Neural cell (in vitro differentiated cells): ENCODE measurements at regions not wholly inside any gene's neighbourhood (a gene's known extent, or its start where the extent isn't known, plus 50 kb on each side); places are given as distances from the start of the nearest gene placed in this dataset.

ENCODE experiments used
- H2AFZ ChIP-seq: fragments of 200-600, 300-800 bp; sonication (generic), shearing (Covaris generic); 2 replicates; pipeline ENCODE4 v1.6.0; 2014; ENCODE audit warnings: low read depth, mild to moderate bottlenecking, antibody characterized with exemption, low read length, moderate library complexity
- H3F3A ChIP-seq: fragments of 200-600 bp; shearing (Covaris generic); 2 replicates; pipeline ENCODE4 v1.6.1; 2016; ENCODE audit warnings: mild to moderate bottlenecking, moderate library complexity, mixed read lengths, antibody characterized with exemption, low read length; ENCODE audit not compliant: insufficient read depth, poor library complexity, severe bottlenecking
- H3K27ac ChIP-seq: fragments of 200-600, 300-800 bp; sonication (generic), shearing (Covaris generic); 2 replicates; pipeline ENCODE4 v1.5.1; 2014; ENCODE audit warnings: mild to moderate bottlenecking, low read length, moderate library complexity
- H3K27me3 ChIP-seq: fragments of 300-800, 200-600 bp; sonication (generic), shearing (Covaris generic); 2 replicates; pipeline ENCODE4 v1.6.0; 2014; ENCODE audit warnings: mild to moderate bottlenecking, low read depth, low read length, moderate library complexity; ENCODE audit not compliant: insufficient read depth
- H3K36me3 ChIP-seq: fragments of 300-800, 200-600 bp; sonication (generic), shearing (Covaris generic); 2 replicates; pipeline ENCODE4 v1.5.1; 2014; ENCODE audit warnings: mild to moderate bottlenecking, antibody characterized with exemption, low read length, moderate library complexity; ENCODE audit not compliant: insufficient read depth
- H3K4me2 ChIP-seq: fragments of 300-800, 200-600 bp; sonication (generic), shearing (Covaris generic); 2 replicates; pipeline ENCODE4 v1.6.0; 2014; ENCODE audit warnings: mild to moderate bottlenecking, low read length
- H3K4me3 ChIP-seq: fragments of 300-800, 200-600 bp; sonication (generic), shearing (Covaris generic); 2 replicates; pipeline ENCODE4 v1.5.1; 2014; ENCODE audit warnings: mild to moderate bottlenecking, low read length, moderate library complexity
- H3K79me2 ChIP-seq: fragments of 200-600 bp; shearing (Covaris generic); replicated peaks from 2 replicates; pipeline ENCODE4 v1.6.0; 2014; ENCODE audit warnings: mild to moderate bottlenecking, low read length, moderate library complexity; ENCODE audit not compliant: insufficient read depth
- H3K9ac ChIP-seq: fragments of 300-800, 200-600 bp; sonication (generic), shearing (Covaris generic); 2 replicates; pipeline ENCODE4 v1.6.1; 2016; ENCODE audit warnings: mild to moderate bottlenecking, low read length, mixed read lengths
- H3K9me2 ChIP-seq: fragments of 200-600 bp; shearing (Covaris generic); 2 replicates; pipeline ENCODE4 v1.6.1; 2016; ENCODE audit warnings: mild to moderate bottlenecking, low read length, mixed read lengths; ENCODE audit not compliant: insufficient read depth
- H3K9me3 ChIP-seq: fragments of 200-600, 300-800 bp; sonication (generic), shearing (Covaris generic); 2 replicates; pipeline ENCODE4 v1.6.1; 2016; ENCODE audit warnings: mild to moderate bottlenecking, mixed run types, low read length, moderate library complexity, mixed read lengths
- H4K20me1 ChIP-seq: fragments of 200-600 bp; shearing (Covaris generic); 2 replicates; pipeline ENCODE4 v1.6.1; 2016; ENCODE audit warnings: mild to moderate bottlenecking, mixed run types; ENCODE audit not compliant: insufficient read depth
- CTCF ChIP-seq: fragments of 450-650 bp; IDR thresholded peaks from 2 replicates; pipeline ENCODE4 v1.5.1; 2014; ENCODE audit warnings: antibody characterized with exemption, mild to moderate bottlenecking, moderate library complexity; ENCODE audit not compliant: poor library complexity, severe bottlenecking
- EP300 ChIP-seq: fragments of 450-650 bp; conservative IDR thresholded peaks from 2 replicates; pipeline ENCODE4 v1.6.1; 2014; ENCODE audit warnings: antibody characterized with exemption, mild to moderate bottlenecking, moderate library complexity; ENCODE audit not compliant: poor library complexity, severe bottlenecking
- EZH2 ChIP-seq: fragments of 200-600, 300-800 bp; shearing (Covaris generic), sonication (generic); IDR thresholded peaks from 2 replicates; pipeline ENCODE4 v1.6.1; 2014; ENCODE audit warnings: antibody characterized with exemption, low read length, borderline replicate concordance, mild to moderate bottlenecking; ENCODE audit not compliant: insufficient read depth, poor library complexity, severe bottlenecking
- MXI1 ChIP-seq: fragments of 450-650 bp; conservative IDR thresholded peaks from 2 replicates; pipeline ENCODE4 v1.6.1; 2014; ENCODE audit warnings: antibody characterized with exemption, mild to moderate bottlenecking; ENCODE audit not compliant: poor library complexity, severe bottlenecking
- POLR2AphosphoS5 ChIP-seq: IDR thresholded peaks from 2 replicates; pipeline ENCODE4 v1.6.1; 2012
- RAD21 ChIP-seq: fragments of 450-650 bp; conservative IDR thresholded peaks from 2 replicates; pipeline ENCODE4 v1.6.1; 2014; ENCODE audit warnings: antibody characterized with exemption, mild to moderate bottlenecking, moderate library complexity
- REST ChIP-seq: IDR thresholded peaks from 2 replicates; pipeline ENCODE4 v1.6.1; 2012; ENCODE audit warnings: borderline replicate concordance
- SMC3 ChIP-seq: fragments of 450-650 bp; conservative IDR thresholded peaks from 2 replicates; pipeline ENCODE4 v1.6.1; 2014; ENCODE audit warnings: antibody characterized with exemption, mild to moderate bottlenecking, moderate library complexity; ENCODE audit not compliant: poor library complexity
- TAF1 ChIP-seq: IDR thresholded peaks from 2 replicates; pipeline ENCODE4 v1.6.1; 2012; ENCODE audit warnings: low read depth

GRCh38 chr5:2991884-2992283 lies 240.4 kb upstream of the IRX2 start:
- TF ChIP-seq EZH2: no peak
- no peak for TF ChIP-seq MXI1
- no peak for TF ChIP-seq EP300
- no peak for TF ChIP-seq CTCF
- TF ChIP-seq POLR2AphosphoS5: no peak
- no peak for TF ChIP-seq REST
- no peak for TF ChIP-seq SMC3
- TF ChIP-seq RAD21: no peak
- Histone ChIP-seq H3K27me3 (no peaks in the 10 kb centered on the region), H3K4me2 (no peak overlapping the region), H3K36me3 (no peaks in the 10 kb centered on the region), H3K9me3 (no peaks in the 10 kb centered on the region), H2AFZ (no peak overlapping the region), H3K4me3 (no peak overlapping the region), H3K9ac (no peak overlapping the region), H3K9me2 (no peaks in the 10 kb centered on the region), H3F3A (no peaks in the 10 kb centered on the region), H4K20me1 (no peaks in the 10 kb centered on the region), H3K79me2 (no peaks in the 10 kb centered on the region), H3K27ac (no peak overlapping the region)

GRCh38 chr5:2989517-2989916 lies 238.0 kb upstream of the IRX2 start:
- Histone ChIP-seq H3K79me2 (no peaks in the 10 kb centered on the region), H2AFZ (no peak overlapping the region), H3K9me2 (no peaks in the 10 kb centered on the region), H3K9ac (no peak overlapping the region), H3K9me3 (no peaks in the 10 kb centered on the region), H4K20me1 (no peaks in the 10 kb centered on the region), H3K27me3 (no peaks in the 10 kb centered on the region), H3K27ac (no peak overlapping the region), H3K4me3 (no peak overlapping the region), H3K4me2 (no peak overlapping the region), H3F3A (no peaks in the 10 kb centered on the region), H3K36me3 (no peaks in the 10 kb centered on the region)
- no peak for TF ChIP-seq SMC3
- TF ChIP-seq POLR2AphosphoS5: no peak
- no peak for TF ChIP-seq RAD21
- no peak for TF ChIP-seq EZH2
- no peak for TF ChIP-seq MXI1
- no peak for TF ChIP-seq REST
- no peak for TF ChIP-seq TAF1
- TF ChIP-seq CTCF: no peak
- TF ChIP-seq EP300: no peak
